ENCODE measurements at regions not wholly inside any gene's neighbourhood (a gene's known extent, or its start where the extent isn't known, plus 50 kb on each side); places are given as distances from the start of the nearest gene placed in this dataset.
"Not testable (repeated sequence)": the region's sequence is repeated elsewhere in the genome, so short reads cannot be mapped to it uniquely, and the experiment has no call there.

DNA sequence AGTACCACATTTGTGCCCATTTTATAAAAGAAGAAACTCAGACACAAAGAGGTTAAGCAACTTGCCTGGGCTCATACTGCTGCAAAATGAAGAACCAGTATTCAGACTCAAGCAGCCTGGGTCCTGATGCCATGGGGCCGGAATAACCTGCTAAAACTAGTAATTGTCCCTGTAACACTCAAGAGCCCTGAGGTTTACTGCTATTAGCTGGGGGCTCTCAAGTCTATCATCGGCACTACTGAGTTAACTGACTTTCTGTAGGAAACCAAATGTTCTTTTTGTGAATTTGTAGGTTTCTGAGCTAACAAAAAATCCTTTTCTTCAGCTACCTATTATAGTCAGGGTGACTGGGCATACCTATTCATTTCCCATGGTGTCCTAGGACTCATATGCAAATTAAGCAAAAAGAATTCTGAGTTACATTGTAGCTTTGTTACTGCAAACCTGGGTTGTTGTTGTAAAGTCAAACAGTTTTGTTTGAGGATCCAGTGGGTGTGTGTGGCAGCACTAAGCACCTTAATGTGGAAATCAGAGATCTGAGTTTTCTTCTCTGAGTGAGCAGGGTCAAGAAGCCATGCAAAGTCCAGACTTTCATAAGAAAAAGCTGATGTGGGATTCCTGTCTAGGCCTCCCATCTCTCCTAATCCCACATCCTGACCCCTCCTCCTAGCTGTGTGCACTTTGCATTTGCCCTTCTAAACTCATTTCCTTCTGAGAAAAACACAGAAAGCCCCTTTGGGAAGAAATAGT is 72.4 kb upstream of the TNP1 start:
- no peaks in the 10 kb centered on the region for H3K36me3 ChIP-seq (replicated peaks)
- H3K4me3 ChIP-seq (ENCODE audit: low read depth, low read length): no peak overlapping the region
- in situ Hi-C loops (cut with HindIII; ENCODE audit: low pct_ligation_motif_present, low sequenced_read_pairs): no loop called here
- DNase-seq: no peak
- H3K27ac ChIP-seq: no peak overlapping the region
- TF ChIP-seq, protein P1, sequence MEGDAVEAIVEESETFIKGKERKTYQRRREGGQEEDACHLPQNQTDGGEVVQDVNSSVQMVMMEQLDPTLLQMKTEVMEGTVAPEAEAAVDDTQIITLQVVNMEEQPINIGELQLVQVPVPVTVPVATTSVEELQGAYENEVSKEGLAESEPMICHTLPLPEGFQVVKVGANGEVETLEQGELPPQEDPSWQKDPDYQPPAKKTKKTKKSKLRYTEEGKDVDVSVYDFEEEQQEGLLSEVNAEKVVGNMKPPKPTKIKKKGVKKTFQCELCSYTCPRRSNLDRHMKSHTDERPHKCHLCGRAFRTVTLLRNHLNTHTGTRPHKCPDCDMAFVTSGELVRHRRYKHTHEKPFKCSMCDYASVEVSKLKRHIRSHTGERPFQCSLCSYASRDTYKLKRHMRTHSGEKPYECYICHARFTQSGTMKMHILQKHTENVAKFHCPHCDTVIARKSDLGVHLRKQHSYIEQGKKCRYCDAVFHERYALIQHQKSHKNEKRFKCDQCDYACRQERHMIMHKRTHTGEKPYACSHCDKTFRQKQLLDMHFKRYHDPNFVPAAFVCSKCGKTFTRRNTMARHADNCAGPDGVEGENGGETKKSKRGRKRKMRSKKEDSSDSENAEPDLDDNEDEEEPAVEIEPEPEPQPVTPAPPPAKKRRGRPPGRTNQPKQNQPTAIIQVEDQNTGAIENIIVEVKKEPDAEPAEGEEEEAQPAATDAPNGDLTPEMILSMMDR (IDR thresholded peaks at IDR 0.05; ENCODE audit: low read depth, low read length, missing control alignments): no peak
- H3K27me3 ChIP-seq (replicated peaks): no peaks in the 10 kb centered on the region

DNA sequence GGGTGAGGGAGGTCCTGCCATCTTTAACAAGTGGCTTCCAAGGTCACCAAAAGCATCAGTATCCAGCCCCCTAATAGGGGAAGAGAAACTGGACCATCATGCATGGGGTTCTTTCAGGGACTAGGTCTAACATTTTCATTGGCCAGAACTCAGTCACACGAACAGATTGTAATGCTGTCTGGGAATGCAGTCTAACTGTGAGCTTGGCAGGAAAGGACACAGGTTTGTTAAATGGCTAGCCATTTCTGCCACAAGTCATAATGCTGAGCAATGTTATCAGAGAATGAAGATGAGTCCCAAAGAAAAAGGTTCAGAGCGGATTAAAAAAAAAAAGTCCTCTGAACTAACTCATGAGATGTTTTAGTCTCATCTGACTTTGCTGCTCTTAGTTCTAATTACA is 70.9 kb upstream of the TNP1 start:
- H3K27ac ChIP-seq: no peak overlapping the region
- in situ Hi-C loops (cut with HindIII; ENCODE audit: low pct_ligation_motif_present, low sequenced_read_pairs): no loop called here

DNA sequence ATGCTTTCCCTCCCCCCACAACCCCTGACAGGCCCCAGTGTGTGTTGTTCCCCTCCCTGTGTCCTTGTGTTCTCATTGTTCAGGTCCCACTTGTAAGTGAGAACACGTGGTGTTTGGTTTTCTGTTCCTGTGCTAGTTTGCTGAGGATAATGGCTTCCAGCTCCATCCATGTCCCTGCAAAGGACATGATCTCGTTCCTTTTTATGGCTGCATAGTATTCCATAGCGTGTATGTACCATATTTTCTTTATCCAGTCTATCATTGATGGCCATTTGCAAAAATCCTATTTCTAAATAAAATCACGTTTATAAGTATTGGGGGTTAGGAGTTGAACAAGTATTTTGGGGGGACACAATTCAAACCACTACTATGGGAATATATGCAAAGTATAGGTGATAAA is 69.5 kb upstream of the TNP1 start:
- H3K4me3 ChIP-seq (ENCODE audit: low read depth, low read length); H3K36me3 ChIP-seq (replicated peaks); DNase-seq; H3K27me3 ChIP-seq (replicated peaks); in situ Hi-C loops (cut with HindIII; ENCODE audit: low pct_ligation_motif_present, low sequenced_read_pairs); H3K27ac ChIP-seq: not testable (repeated sequence)

More for the DNA sequence above, 70.9 kb upstream of the TNP1 start:
- TF ChIP-seq, protein P1 (IDR thresholded peaks at IDR 0.05; ENCODE audit: low read depth, low read length, missing control alignments): no peak
- Histone ChIP-seq H3K4me3 (ENCODE audit: low read depth, low read length) (no peak overlapping the region), H3K36me3 (replicated peaks) (no peaks in the 10 kb centered on the region), H3K27me3 (replicated peaks) (no peaks in the 10 kb centered on the region)
- no peak for DNase-seq

DNA sequence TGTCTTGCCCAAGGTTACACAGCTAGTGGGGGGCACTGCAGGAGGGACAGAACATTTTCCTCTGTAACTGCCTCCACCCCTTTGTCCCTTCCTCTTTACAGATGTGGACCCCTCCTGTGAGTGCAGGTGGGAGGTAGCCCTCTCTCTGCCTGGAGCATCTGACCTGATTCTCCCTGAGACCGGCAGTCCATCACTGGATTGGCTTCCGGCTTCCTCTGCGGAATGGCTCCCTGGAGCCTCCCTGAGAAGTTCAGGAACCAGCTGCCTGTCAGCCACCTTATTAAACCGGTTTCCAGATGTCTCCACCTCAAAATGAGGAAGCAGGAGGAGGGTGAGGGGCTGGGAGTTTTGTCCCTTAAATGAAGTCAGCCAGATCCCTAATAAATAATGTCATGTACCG is 67.3 kb upstream of the TNP1 start:
- TF ChIP-seq, protein P1 (IDR thresholded peaks at IDR 0.05; ENCODE audit: low read depth, low read length, missing control alignments): no peak
- no peaks in the 10 kb centered on the region for H3K27me3 ChIP-seq (replicated peaks)
- in situ Hi-C loops (cut with HindIII; ENCODE audit: low pct_ligation_motif_present, low sequenced_read_pairs): no loop called here

DNA sequence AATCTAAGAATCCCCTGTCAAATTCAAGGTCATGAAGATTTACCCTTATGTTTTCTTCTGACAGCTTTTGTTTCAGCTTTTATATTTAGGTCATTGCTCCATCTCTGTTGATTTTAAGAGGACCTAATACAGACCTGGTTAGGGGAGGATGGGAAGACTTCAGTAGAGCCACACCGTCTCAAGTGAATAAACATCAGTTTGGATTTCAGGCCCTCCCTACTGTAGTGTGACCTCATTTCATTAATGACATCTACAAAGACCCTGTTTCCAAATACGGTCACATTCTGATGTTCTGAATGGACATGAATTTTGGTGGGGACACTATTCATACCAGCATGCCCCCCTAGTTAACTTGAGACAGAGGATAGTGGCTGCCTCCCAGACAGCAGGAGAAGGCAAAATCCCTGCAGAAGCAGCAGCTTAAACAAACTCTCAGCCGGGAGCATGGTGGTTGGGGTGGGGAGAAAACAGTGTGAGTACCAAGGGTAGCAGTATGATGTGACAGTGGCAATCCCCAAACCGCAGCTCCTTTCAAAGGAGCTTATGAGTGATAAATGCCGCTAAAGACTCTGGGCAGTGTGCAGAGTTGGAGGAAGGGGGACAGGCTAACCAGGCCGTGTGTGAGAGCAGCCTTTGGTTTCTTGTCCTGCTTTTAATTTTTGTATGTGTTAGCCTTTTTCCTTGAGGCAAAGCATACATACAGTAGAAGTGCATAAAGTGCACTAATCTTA is 65.9 kb upstream of the TNP1 start:
- Histone ChIP-seq H3K27ac (no peak overlapping the region), H3K27me3 (replicated peaks) (no peaks in the 10 kb centered on the region), H3K36me3 (replicated peaks) (no peaks in the 10 kb centered on the region), H3K4me3 (ENCODE audit: low read depth, low read length) (no peak overlapping the region)
- no peak for DNase-seq
- in situ Hi-C loops (cut with HindIII; ENCODE audit: low pct_ligation_motif_present, low sequenced_read_pairs): no loop called here
- TF ChIP-seq, protein P1 (IDR thresholded peaks at IDR 0.05; ENCODE audit: low read depth, low read length, missing control alignments): no peak

More for the DNA sequence above, 67.3 kb upstream of the TNP1 start:
- DNase-seq: no peak
- H3K36me3 ChIP-seq (replicated peaks): no peaks in the 10 kb centered on the region
- H3K4me3 ChIP-seq (ENCODE audit: low read depth, low read length): no peak overlapping the region
- no peak overlapping the region for H3K27ac ChIP-seq

DNA sequence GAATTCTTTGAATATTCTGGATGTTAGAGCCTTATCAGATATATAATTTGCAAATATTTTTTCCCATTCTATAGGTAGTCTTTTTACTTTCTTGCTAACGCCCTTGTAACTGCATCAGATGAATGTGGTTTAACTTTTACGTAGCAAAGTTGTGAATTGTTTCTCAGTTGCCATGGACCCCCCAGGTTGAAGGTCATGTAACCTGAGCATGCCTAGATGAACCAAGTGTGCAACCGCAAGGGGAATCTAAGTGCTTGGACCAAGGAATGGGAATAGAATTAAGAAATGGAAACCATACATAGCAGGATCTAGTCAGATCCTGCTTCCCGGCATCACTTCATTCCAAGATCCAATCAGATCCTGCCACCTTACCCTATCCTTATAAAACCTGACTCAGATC is 65.1 kb upstream of the TNP1 start:
- in situ Hi-C loops (cut with HindIII; ENCODE audit: low pct_ligation_motif_present, low sequenced_read_pairs): no loop called here
- TF ChIP-seq, protein P1 (IDR thresholded peaks at IDR 0.05; ENCODE audit: low read depth, low read length, missing control alignments): no peak
- Histone ChIP-seq H3K4me3 (ENCODE audit: low read depth, low read length) (no peak overlapping the region), H3K27me3 (replicated peaks) (no peaks in the 10 kb centered on the region), H3K36me3 (replicated peaks) (no peaks in the 10 kb centered on the region), H3K27ac (no peak overlapping the region)
- DNase-seq: no peak

Data from brain microvascular endothelial cell (primary cell).